ENCODE measurements at regions not wholly inside any gene's neighbourhood (a gene's known extent, or its start where the extent isn't known, plus 50 kb on each side); places are given as distances from the start of the nearest gene placed in this dataset.

DNA sequence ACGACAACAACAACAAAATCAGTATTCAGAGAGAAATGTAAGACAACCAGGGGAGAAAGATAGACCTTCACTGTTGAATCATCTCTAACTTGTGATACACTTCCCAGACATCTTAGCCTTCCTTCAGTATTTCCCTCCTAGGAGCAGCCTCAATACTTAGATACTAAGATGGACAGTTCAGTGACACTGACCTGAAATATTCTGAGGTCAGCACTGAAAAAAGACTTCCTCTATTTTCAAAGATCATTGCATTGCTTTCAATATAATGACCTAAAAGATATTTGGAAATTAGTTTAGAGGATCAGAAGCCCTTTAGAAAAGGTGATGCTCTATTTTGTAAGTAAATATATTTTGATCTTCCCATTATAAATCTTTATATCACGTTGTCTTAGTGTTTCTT is 101.0 kb downstream of the MRPL39 start:
- Histone ChIP-seq H3K27me3 (ENCODE audit: insufficient read depth in 3 of 3, low read length in 2 of 3) (no peaks in the 10 kb centered on the region), H3K9me3 (no peaks in the 10 kb centered on the region), H3K4me1 (no peaks in the 10 kb centered on the region), H3K36me3 (ENCODE audit: insufficient read depth in 1 of 2, low read depth in 1 of 2) (no peaks in the 10 kb centered on the region), H3K4me3 (no peak overlapping the region), H3K27ac (no peak overlapping the region)
- no peak for TF ChIP-seq CTCF (IDR thresholded peaks at IDR 0.05)
- DNase-seq (no peak), ATAC-seq (no peak)
- intact Hi-C loops (cut with DNase I) = no loop called here
- WGBS, 3 donors = 85 to 89% (median 86%) methylated on average over 2 of the region's 2 CpGs

DNA sequence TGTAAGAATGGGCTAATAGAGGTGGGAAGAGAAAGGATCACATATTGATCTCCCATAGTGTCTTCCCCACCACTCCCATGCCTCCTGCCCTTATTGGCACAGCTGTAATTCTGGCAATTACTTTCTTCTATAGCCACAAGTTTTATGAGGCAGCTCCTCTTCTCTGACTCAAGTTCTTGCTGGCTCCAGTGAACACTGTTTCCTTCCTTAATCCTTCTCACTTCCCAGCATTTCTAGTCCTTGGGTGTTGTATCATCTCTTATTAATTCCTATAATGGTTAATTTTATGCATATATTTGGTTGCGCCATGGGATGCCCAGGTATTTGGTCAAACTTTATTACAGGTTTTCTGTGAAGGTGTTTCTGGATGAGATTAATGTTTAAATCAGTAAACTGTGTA is 103.3 kb downstream of the MRPL39 start:
- Histone ChIP-seq H3K36me3 (ENCODE audit: insufficient read depth in 1 of 2, low read depth in 1 of 2) (no peaks in the 10 kb centered on the region), H3K9me3 (no peaks in the 10 kb centered on the region), H3K27ac (no peak overlapping the region), H3K27me3 (ENCODE audit: insufficient read depth in 3 of 3, low read length in 2 of 3) (no peaks in the 10 kb centered on the region), H3K4me3 (no peak overlapping the region), H3K4me1 (no peaks in the 10 kb centered on the region)
- DNase-seq = no peak
- no peak for ATAC-seq
- 95 to 100% (median 95%) methylated on average over 1 of the region's 1 CpG for WGBS, 3 donors
- intact Hi-C loops (cut with DNase I) = no loop called here
- no peak for TF ChIP-seq CTCF (IDR thresholded peaks at IDR 0.05)

- Histone ChIP-seq H3K4me1 (no peaks in the 10 kb centered on the region), H3K36me3 (ENCODE audit: insufficient read depth in 1 of 2, low read depth in 1 of 2) (no peaks in the 10 kb centered on the region), H3K9me3 (no peaks in the 10 kb centered on the region), H3K27ac (no peak overlapping the region), H3K27me3 (ENCODE audit: insufficient read depth in 3 of 3, low read length in 2 of 3) (no peaks in the 10 kb centered on the region), H3K4me3 (no peak overlapping the region)
- no peak for TF ChIP-seq CTCF (IDR thresholded peaks at IDR 0.05)
- ATAC-seq (no peak), DNase-seq (no peak)
- 23 to 39% (median 34%) methylated on average over 1 of the region's 1 CpG for WGBS, 3 donors
- intact Hi-C loops (cut with DNase I) = no loop called here
These were observed 105.2 kb downstream of the MRPL39 start for GRCh38 chr21:25501996-25502665.

DNA sequence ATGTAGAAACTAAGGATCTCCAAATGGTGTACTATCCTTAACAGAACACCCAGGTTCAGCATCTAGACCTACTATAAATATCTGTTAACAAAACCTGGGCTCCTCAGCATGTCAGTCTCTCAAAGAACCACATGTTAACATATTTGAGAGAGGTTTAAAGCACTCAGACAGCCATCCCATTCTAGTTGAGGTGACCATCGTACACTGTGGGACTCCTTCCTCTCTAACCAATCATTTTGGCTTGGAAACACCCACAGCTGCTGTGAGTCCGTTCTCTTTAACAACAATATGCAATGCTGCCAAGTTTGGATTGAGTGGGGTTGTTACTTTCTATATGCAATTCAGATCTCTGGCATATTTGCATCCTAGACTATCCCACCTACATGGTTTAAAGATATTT is 105.8 kb downstream of the MRPL39 start:
- Histone ChIP-seq H3K36me3 (ENCODE audit: insufficient read depth in 1 of 2, low read depth in 1 of 2) (no peaks in the 10 kb centered on the region), H3K27me3 (ENCODE audit: insufficient read depth in 3 of 3, low read length in 2 of 3) (no peaks in the 10 kb centered on the region), H3K4me3 (no peak overlapping the region), H3K4me1 (no peaks in the 10 kb centered on the region), H3K9me3 (no peaks in the 10 kb centered on the region), H3K27ac (no peak overlapping the region)
- WGBS, 3 donors = 32 to 38% (median 37%) methylated on average over 2 of the region's 2 CpGs
- DNase-seq = no peak
- no peak for ATAC-seq
- TF ChIP-seq CTCF (IDR thresholded peaks at IDR 0.05) = no peak
- intact Hi-C loops (cut with DNase I) = no loop called here

GRCh38 chr21:25500598-25500997 is 106.7 kb downstream of the MRPL39 start:
- no peak for ATAC-seq
- Histone ChIP-seq H3K27me3 (ENCODE audit: insufficient read depth in 3 of 3, low read length in 2 of 3) (no peaks in the 10 kb centered on the region), H3K36me3 (ENCODE audit: insufficient read depth in 1 of 2, low read depth in 1 of 2) (no peaks in the 10 kb centered on the region), H3K27ac (no peak overlapping the region), H3K9me3 (no peaks in the 10 kb centered on the region), H3K4me3 (no peak overlapping the region), H3K4me1 (no peaks in the 10 kb centered on the region)
- no peak for DNase-seq
- 52 to 70% (median 61%) methylated on average over 2 of the region's 2 CpGs for WGBS, 3 donors
- TF ChIP-seq CTCF (IDR thresholded peaks at IDR 0.05) = no peak
- intact Hi-C loops (cut with DNase I) = no loop called here

All from psoas muscle (tissue), 7 donors.